ENCODE measurements at regions not wholly inside any gene's neighbourhood (a gene's known extent, or its start where the extent isn't known, plus 50 kb on each side); places are given as distances from the start of the nearest gene placed in this dataset.

- no peak overlapping the region for H3K4me3 ChIP-seq (ENCODE audit: low read depth, low read length)
- peak; percentile 61 for DNase-seq (ENCODE audit: low read depth)
- TF ChIP-seq CTCF (IDR thresholded peaks at IDR 0.05; ENCODE audit: insufficient read depth, low read length) = no peak
Observed at GRCh38 chr6:93799226-93799625, 379.9 kb upstream of the EPHA7 start.

GRCh38 chr6:93794166-93794565 is 374.8 kb upstream of the EPHA7 start:
- TF ChIP-seq CTCF (IDR thresholded peaks at IDR 0.05; ENCODE audit: insufficient read depth, low read length) = no peak
- no peak overlapping the region for H3K4me3 ChIP-seq (ENCODE audit: low read depth, low read length)
- peak; percentile 11 for DNase-seq (ENCODE audit: low read depth)

GRCh38 chr6:93792746-93793145 is 373.4 kb upstream of the EPHA7 start:
- H3K4me3 ChIP-seq (ENCODE audit: low read depth, low read length) = no peak overlapping the region
- DNase-seq (ENCODE audit: low read depth) = peak; percentile 54
- no peak for TF ChIP-seq CTCF (IDR thresholded peaks at IDR 0.05; ENCODE audit: insufficient read depth, low read length)

- H3K4me3 ChIP-seq (ENCODE audit: low read depth, low read length) = no peak overlapping the region
- DNase-seq (ENCODE audit: low read depth) = peak; percentile 28
- TF ChIP-seq CTCF (IDR thresholded peaks at IDR 0.05; ENCODE audit: insufficient read depth, low read length) = no peak
Observed at GRCh38 chr6:93790981-93791380, 371.6 kb upstream of the EPHA7 start.

- no peak overlapping the region for H3K4me3 ChIP-seq (ENCODE audit: low read depth, low read length)
- DNase-seq (ENCODE audit: low read depth) = peak; percentile 19
- no peak for TF ChIP-seq CTCF (IDR thresholded peaks at IDR 0.05; ENCODE audit: insufficient read depth, low read length)
Observed at GRCh38 chr6:93789532-93789931, 370.2 kb upstream of the EPHA7 start.

GRCh38 chr6:93787841-93788240 is 368.5 kb upstream of the EPHA7 start:
- no peak overlapping the region for H3K4me3 ChIP-seq (ENCODE audit: low read depth, low read length)
- no peak for TF ChIP-seq CTCF (IDR thresholded peaks at IDR 0.05; ENCODE audit: insufficient read depth, low read length)
- DNase-seq (ENCODE audit: low read depth) = peak; percentile 30

Data from fibroblast of the aortic adventitia (primary cell).